ENCODE measurements at regions not wholly inside any gene's neighbourhood (a gene's known extent, or its start where the extent isn't known, plus 50 kb on each side); places are given as distances from the start of the nearest gene placed in this dataset.

DNA sequence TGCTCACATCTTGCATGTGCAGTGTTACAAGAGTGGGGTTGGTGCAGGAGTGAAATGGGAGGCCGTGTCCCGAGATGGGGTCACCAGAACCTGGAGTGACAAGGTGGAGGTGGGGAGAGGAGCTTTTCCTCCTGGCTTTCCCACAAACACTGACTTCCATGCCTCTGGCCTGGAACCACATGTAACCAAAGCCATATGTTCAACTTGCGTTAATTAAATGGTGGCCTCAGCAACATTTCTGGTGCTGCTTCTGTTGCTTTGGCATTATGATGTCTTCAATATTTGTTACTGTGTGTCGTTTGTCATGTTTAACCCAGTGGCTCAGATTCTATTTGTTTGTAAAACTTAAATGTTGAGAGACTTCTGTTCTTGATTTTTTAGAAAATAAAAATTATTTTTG is 110.2 kb downstream of the VCPKMT start:
- Histone ChIP-seq H3K27ac (ENCODE audit: low read depth in 2 of 2, low read length in 2 of 2) (no peak overlapping the region), H3K27me3 (ENCODE audit: control insufficient read depth in 2 of 2, insufficient read depth in 2 of 2, low read length in 2 of 2) (no peaks in the 10 kb centered on the region), H3K36me3 (ENCODE audit: control insufficient read depth in 2 of 2, insufficient read depth in 2 of 2, low read length in 2 of 2) (no peaks in the 10 kb centered on the region), H3K4me3 (ENCODE audit: low read length in 2 of 2) (no peak overlapping the region), H3K4me1 (ENCODE audit: control insufficient read depth in 2 of 2, insufficient read depth in 2 of 2, low read length in 2 of 2) (peaks cover 31 to 33% of the 10 kb centered on the region in 2 donors), H3K9me3 (ENCODE audit: control insufficient read depth in 2 of 2, low read length in 2 of 2) (no peaks in the 10 kb centered on the region), H3K9ac (ENCODE audit: low read depth in 1 of 2, low read length in 2 of 2) (no peak overlapping the region)

DNA sequence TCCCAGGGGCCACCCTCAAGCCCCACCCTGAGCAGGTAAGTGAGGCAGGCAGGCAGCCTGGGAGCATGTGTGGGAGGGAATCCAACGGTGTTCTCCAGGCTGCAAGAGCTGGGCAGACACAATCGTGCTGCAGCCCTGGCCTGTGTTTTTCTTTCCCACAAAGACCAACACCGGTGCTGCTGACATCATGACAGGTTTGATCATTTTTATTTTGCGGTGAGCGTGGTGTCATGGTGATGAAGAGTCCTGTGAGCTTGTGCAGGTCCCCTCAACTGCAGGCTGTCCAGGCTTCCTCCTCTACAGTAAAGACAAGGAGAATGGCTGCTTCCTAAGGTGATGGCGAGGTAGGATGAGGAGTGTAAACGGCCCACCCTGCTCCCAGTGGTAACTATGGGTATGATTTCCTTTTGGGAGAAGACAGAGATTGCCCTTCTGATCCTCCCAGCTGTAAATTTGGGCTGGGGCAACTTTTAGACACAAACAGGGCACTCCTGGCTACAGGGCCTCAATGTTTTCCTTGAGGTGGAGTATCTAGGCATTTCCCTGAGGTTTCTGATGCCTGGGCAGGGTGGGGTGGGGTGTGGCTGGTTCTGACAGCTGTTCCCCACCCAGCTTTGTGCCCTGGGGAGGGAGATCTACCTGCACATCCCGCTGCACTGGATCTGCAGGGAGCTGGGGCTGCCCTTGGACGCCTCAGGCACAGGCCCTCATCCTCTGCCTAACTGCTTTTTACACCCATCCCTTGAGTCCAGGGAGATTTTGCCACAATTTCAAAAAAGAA is 109.1 kb downstream of the VCPKMT start:
- H3K27me3 ChIP-seq (ENCODE audit: control insufficient read depth in 2 of 2, insufficient read depth in 2 of 2, low read length in 2 of 2), result no peaks in the 10 kb centered on the region
- H3K9ac ChIP-seq (ENCODE audit: low read depth in 1 of 2, low read length in 2 of 2), result peak overlapping the region in 1 of 2 donors; percentile 21
- H3K4me1 ChIP-seq (ENCODE audit: control insufficient read depth in 2 of 2, insufficient read depth in 2 of 2, low read length in 2 of 2), result peaks cover 20 to 22% of the 10 kb centered on the region in 2 donors
- no peaks in the 10 kb centered on the region for H3K9me3 ChIP-seq (ENCODE audit: control insufficient read depth in 2 of 2, low read length in 2 of 2)
- H3K36me3 ChIP-seq (ENCODE audit: control insufficient read depth in 2 of 2, insufficient read depth in 2 of 2, low read length in 2 of 2), result no peaks in the 10 kb centered on the region
- peak overlapping the region; percentile 60 to 76 for H3K27ac ChIP-seq (ENCODE audit: low read depth in 2 of 2, low read length in 2 of 2)
- no peak overlapping the region for H3K4me3 ChIP-seq (ENCODE audit: low read length in 2 of 2)

DNA sequence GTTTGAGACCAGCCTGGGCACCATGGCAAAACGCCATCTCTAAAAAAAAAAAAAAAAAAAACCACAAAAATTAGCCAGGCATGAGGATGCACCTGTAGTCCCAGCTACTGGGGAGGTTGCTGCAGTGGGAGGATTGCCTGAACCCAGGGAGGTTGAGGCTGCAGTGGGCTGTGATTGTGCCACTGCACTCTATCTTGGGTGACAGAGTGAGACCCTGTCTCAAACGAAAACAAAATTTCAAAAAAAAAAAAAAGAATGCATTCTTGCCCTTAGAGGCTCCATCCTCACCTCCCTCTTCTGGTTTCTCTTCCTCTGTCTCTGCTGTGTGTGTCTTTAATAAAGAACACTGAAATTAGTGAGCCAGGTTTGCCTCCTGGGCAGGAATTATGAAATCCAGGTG is 107.8 kb downstream of the VCPKMT start:
- Histone ChIP-seq H3K9me3 (ENCODE audit: control insufficient read depth in 2 of 2, low read length in 2 of 2) (no peaks in the 10 kb centered on the region), H3K9ac (ENCODE audit: low read depth in 1 of 2, low read length in 2 of 2) (no peak overlapping the region), H3K4me3 (ENCODE audit: low read length in 2 of 2) (no peak overlapping the region), H3K36me3 (ENCODE audit: control insufficient read depth in 2 of 2, insufficient read depth in 2 of 2, low read length in 2 of 2) (no peaks in the 10 kb centered on the region), H3K27me3 (ENCODE audit: control insufficient read depth in 2 of 2, insufficient read depth in 2 of 2, low read length in 2 of 2) (no peaks in the 10 kb centered on the region), H3K4me1 (ENCODE audit: control insufficient read depth in 2 of 2, insufficient read depth in 2 of 2, low read length in 2 of 2) (peaks cover 10 to 12% of the 10 kb centered on the region in 2 donors), H3K27ac (ENCODE audit: low read depth in 2 of 2, low read length in 2 of 2) (no peak overlapping the region)

DNA sequence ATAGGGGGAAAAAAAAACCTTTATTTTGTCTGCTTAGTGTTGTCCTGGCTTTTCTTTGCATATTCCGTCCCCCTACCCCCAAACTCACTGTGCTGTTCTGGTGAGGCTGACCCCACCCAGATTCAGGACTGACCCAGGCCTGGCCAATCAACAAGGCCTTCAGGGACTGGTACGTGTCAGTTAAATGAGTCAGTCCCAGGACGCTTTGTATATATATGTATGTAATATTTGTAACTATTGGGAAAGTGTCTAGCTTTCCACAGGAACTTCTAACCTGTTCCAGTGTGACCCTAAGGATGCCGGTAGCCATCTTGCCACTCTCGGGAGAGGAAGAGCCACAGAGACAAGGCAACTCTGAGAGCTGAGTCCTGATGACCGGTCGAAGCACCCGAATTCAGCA is 107.4 kb downstream of the VCPKMT start:
- Histone ChIP-seq H3K27me3 (ENCODE audit: control insufficient read depth in 2 of 2, insufficient read depth in 2 of 2, low read length in 2 of 2) (no peaks in the 10 kb centered on the region), H3K36me3 (ENCODE audit: control insufficient read depth in 2 of 2, insufficient read depth in 2 of 2, low read length in 2 of 2) (no peaks in the 10 kb centered on the region), H3K4me3 (ENCODE audit: low read length in 2 of 2) (no peak overlapping the region), H3K27ac (ENCODE audit: low read depth in 2 of 2, low read length in 2 of 2) (no peak overlapping the region), H3K9me3 (ENCODE audit: control insufficient read depth in 2 of 2, low read length in 2 of 2) (no peaks in the 10 kb centered on the region), H3K4me1 (ENCODE audit: control insufficient read depth in 2 of 2, insufficient read depth in 2 of 2, low read length in 2 of 2) (peaks cover 9 to 15% of the 10 kb centered on the region in 2 donors), H3K9ac (ENCODE audit: low read depth in 1 of 2, low read length in 2 of 2) (no peak overlapping the region)

DNA sequence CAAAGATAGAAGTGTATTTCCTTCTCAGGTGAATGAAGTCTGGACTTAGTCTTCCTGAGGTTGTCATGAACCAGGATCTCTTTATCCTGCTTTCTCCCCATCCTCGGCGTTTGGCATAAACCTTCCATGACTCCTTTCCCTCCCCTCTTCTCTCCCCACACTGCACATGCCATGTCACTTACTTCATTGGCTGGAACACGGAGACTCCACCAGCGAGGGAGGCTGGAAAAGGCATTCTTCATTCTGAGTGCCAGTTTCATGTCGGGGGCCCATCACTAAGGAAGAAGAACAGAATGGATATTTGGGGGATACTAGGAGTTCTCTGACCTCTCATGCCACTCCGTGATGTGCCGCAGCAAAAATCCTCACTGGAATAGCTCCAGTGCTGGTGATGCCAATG is 105.6 kb downstream of the VCPKMT start:
- H3K9me3 ChIP-seq (ENCODE audit: control insufficient read depth in 2 of 2, low read length in 2 of 2), result no peaks in the 10 kb centered on the region
- H3K9ac ChIP-seq (ENCODE audit: low read depth in 1 of 2, low read length in 2 of 2), result no peak overlapping the region
- H3K4me1 ChIP-seq (ENCODE audit: control insufficient read depth in 2 of 2, insufficient read depth in 2 of 2, low read length in 2 of 2), result peaks cover 7 to 11% of the 10 kb centered on the region in 2 donors
- H3K4me3 ChIP-seq (ENCODE audit: low read length in 2 of 2), result no peak overlapping the region
- H3K36me3 ChIP-seq (ENCODE audit: control insufficient read depth in 2 of 2, insufficient read depth in 2 of 2, low read length in 2 of 2), result no peaks in the 10 kb centered on the region
- H3K27me3 ChIP-seq (ENCODE audit: control insufficient read depth in 2 of 2, insufficient read depth in 2 of 2, low read length in 2 of 2), result no peaks in the 10 kb centered on the region
- no peak overlapping the region for H3K27ac ChIP-seq (ENCODE audit: low read depth in 2 of 2, low read length in 2 of 2)

DNA sequence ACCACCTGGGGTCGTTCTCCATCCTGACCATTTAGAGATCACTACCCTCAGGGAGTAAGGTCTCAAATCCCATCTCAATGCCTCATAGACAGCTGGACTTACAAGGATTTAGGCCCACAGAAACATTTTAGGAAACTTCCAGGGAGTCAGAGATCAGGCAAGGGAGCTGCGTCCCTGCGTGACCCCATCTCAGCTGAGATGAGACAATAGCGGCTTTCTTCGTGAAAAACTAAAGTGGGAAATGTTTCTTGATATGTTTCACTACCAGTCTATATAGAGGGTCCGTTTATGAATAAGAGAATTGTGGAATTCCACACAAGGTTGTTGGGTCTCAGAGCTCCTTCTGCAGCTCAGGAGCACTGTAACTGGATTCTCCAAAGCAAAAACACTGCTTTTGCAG is 105.1 kb downstream of the VCPKMT start:
- H3K27me3 ChIP-seq (ENCODE audit: control insufficient read depth in 2 of 2, insufficient read depth in 2 of 2, low read length in 2 of 2), result no peaks in the 10 kb centered on the region
- H3K9me3 ChIP-seq (ENCODE audit: control insufficient read depth in 2 of 2, low read length in 2 of 2), result no peaks in the 10 kb centered on the region
- no peaks in the 10 kb centered on the region for H3K36me3 ChIP-seq (ENCODE audit: control insufficient read depth in 2 of 2, insufficient read depth in 2 of 2, low read length in 2 of 2)
- no peak overlapping the region for H3K9ac ChIP-seq (ENCODE audit: low read depth in 1 of 2, low read length in 2 of 2)
- H3K27ac ChIP-seq (ENCODE audit: low read depth in 2 of 2, low read length in 2 of 2), result no peak overlapping the region
- peaks cover 7 to 11% of the 10 kb centered on the region in 2 donors for H3K4me1 ChIP-seq (ENCODE audit: control insufficient read depth in 2 of 2, insufficient read depth in 2 of 2, low read length in 2 of 2)
- no peak overlapping the region for H3K4me3 ChIP-seq (ENCODE audit: low read length in 2 of 2)

DNA sequence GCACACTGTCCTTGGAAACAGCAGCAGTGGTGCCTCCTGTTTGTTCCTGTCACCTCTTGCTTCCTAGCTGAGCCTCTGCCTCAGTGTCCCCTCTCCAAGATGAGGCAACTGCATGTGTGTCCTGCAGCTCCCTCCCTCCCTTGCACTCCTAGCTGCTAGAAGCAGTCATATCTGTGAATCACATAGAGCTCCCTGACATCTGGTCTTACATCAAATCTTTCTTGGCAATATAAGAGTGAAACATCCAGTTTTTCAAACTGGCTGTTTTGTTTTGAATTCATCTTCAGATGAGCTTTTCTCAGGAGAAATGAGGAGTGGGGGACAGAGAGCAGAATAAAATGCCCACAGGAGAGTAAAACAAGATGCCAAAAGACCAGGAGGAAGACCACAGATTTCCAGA is 103.7 kb downstream of the VCPKMT start:
- Histone ChIP-seq H3K9ac (ENCODE audit: low read depth in 1 of 2, low read length in 2 of 2) (no peak overlapping the region), H3K27me3 (ENCODE audit: control insufficient read depth in 2 of 2, insufficient read depth in 2 of 2, low read length in 2 of 2) (no peaks in the 10 kb centered on the region), H3K4me3 (ENCODE audit: low read length in 2 of 2) (no peak overlapping the region), H3K9me3 (ENCODE audit: control insufficient read depth in 2 of 2, low read length in 2 of 2) (no peaks in the 10 kb centered on the region), H3K27ac (ENCODE audit: low read depth in 2 of 2, low read length in 2 of 2) (no peak overlapping the region), H3K36me3 (ENCODE audit: control insufficient read depth in 2 of 2, insufficient read depth in 2 of 2, low read length in 2 of 2) (no peaks in the 10 kb centered on the region), H3K4me1 (ENCODE audit: control insufficient read depth in 2 of 2, insufficient read depth in 2 of 2, low read length in 2 of 2) (peaks cover 0 to 2% of the 10 kb centered on the region in 2 donors)

DNA sequence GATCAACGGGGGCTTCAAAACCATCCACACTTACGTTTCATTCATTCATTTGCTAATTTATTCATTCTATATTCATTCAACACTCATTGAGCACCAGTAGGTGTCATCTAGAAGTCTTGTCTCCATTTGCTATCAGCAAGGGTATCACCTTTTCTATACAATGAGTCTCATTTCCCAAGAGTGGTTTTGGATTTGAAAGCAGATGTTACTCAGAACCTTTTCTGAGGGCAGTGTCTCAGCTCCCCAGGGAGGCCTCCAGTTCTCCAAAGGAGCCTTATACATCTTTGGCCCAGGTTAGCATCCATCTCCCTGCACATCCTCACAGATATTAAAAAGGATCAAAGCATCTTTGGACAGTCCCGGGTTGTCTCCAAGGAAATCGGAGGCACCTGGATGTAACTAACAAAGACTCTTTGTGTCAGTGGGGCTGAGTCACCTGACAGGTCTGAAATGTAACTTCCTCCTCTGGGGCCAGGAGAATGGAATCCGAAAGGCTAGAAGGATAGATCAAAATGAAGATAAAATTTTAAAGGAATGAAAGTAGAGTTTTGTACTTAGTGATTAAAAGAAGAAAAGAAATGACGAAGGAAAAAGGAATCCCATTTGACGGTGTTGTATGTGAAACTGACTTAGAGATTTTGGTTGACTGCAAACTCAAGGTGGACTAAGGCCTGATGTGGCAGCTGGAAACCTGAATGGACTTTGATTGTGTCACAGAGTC is 103.0 kb downstream of the VCPKMT start:
- H3K9me3 ChIP-seq (ENCODE audit: control insufficient read depth in 2 of 2, low read length in 2 of 2), result no peaks in the 10 kb centered on the region
- no peaks in the 10 kb centered on the region for H3K27me3 ChIP-seq (ENCODE audit: control insufficient read depth in 2 of 2, insufficient read depth in 2 of 2, low read length in 2 of 2)
- H3K27ac ChIP-seq (ENCODE audit: low read depth in 2 of 2, low read length in 2 of 2), result no peak overlapping the region
- peaks cover 4 to 6% of the 10 kb centered on the region in 2 donors for H3K4me1 ChIP-seq (ENCODE audit: control insufficient read depth in 2 of 2, insufficient read depth in 2 of 2, low read length in 2 of 2)
- no peak overlapping the region for H3K9ac ChIP-seq (ENCODE audit: low read depth in 1 of 2, low read length in 2 of 2)
- no peak overlapping the region for H3K4me3 ChIP-seq (ENCODE audit: low read length in 2 of 2)
- no peaks in the 10 kb centered on the region for H3K36me3 ChIP-seq (ENCODE audit: control insufficient read depth in 2 of 2, insufficient read depth in 2 of 2, low read length in 2 of 2)

DNA sequence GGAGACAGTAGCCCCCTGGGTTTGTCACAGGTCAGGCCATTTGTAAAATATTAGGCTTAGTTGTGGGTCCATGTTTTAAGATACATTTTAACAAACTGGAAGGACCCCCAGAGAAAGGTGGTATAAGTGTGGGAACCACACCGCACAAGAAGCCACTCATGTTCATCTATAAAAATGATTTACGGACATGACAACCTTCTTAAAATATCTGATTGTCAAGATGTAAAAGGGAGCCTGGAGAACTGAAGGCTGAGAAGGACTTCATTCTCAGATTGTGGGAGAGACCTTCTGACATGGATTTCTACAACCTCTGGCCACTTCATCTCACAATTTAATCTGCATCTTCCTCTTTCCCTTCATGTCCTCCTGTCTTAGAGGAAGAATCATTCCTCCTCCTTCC is 102.4 kb downstream of the VCPKMT start:
- H3K9me3 ChIP-seq (ENCODE audit: control insufficient read depth in 2 of 2, low read length in 2 of 2), result no peaks in the 10 kb centered on the region
- peaks cover 4 to 11% of the 10 kb centered on the region in 2 donors for H3K4me1 ChIP-seq (ENCODE audit: control insufficient read depth in 2 of 2, insufficient read depth in 2 of 2, low read length in 2 of 2)
- no peak overlapping the region for H3K4me3 ChIP-seq (ENCODE audit: low read length in 2 of 2)
- no peak overlapping the region for H3K27ac ChIP-seq (ENCODE audit: low read depth in 2 of 2, low read length in 2 of 2)
- no peaks in the 10 kb centered on the region for H3K27me3 ChIP-seq (ENCODE audit: control insufficient read depth in 2 of 2, insufficient read depth in 2 of 2, low read length in 2 of 2)
- no peaks in the 10 kb centered on the region for H3K36me3 ChIP-seq (ENCODE audit: control insufficient read depth in 2 of 2, insufficient read depth in 2 of 2, low read length in 2 of 2)
- H3K9ac ChIP-seq (ENCODE audit: low read depth in 1 of 2, low read length in 2 of 2), result no peak overlapping the region

DNA sequence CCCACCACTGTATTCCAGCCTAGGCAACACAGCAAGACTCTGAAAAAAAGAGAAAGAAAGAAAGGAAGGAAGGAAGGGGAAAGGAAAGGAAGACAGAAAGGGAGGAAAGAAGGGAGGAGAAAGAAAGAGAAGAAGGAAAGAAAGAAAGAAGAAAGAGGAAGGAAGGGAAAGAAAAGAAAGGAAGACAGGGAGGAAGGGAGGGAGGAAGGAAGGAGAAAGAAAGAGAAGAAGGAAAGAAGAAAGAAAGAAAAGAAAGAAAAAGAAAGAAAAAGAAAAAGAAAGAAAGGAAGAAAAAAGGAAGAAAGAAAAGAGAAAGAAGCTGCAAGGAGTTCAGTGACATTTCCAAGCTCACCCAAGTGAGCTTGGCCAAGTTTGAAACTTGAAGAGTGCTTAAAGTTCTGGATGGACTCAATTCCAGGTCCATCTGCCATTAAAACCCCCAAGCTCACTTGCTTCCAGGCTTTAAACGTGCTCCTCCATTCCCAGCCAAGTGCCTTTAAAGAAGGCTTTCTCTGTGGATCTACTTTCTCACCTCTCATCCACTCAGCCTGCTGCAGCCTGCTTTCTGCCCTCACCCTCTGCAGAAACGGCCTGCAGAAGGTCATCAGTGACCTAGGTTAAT is 101.5 kb downstream of the VCPKMT start:
- no peaks in the 10 kb centered on the region for H3K27me3 ChIP-seq (ENCODE audit: control insufficient read depth in 2 of 2, insufficient read depth in 2 of 2, low read length in 2 of 2)
- no peak overlapping the region for H3K9ac ChIP-seq (ENCODE audit: low read depth in 1 of 2, low read length in 2 of 2)
- H3K4me1 ChIP-seq (ENCODE audit: control insufficient read depth in 2 of 2, insufficient read depth in 2 of 2, low read length in 2 of 2), result peaks cover 4 to 11% of the 10 kb centered on the region in 2 donors
- no peak overlapping the region for H3K27ac ChIP-seq (ENCODE audit: low read depth in 2 of 2, low read length in 2 of 2)
- no peak overlapping the region for H3K4me3 ChIP-seq (ENCODE audit: low read length in 2 of 2)
- no peaks in the 10 kb centered on the region for H3K36me3 ChIP-seq (ENCODE audit: control insufficient read depth in 2 of 2, insufficient read depth in 2 of 2, low read length in 2 of 2)
- no peaks in the 10 kb centered on the region for H3K9me3 ChIP-seq (ENCODE audit: control insufficient read depth in 2 of 2, low read length in 2 of 2)

Measured in mucosa of rectum (tissue), 2 donors.